Transverse colon (tissue), 4 donors: ENCODE measurements at regions not wholly inside any gene's neighbourhood (a gene's known extent, or its start where the extent isn't known, plus 50 kb on each side); places are given as distances from the start of the nearest gene placed in this dataset.

ENCODE experiments used
- DNase-seq: peaks from one replicate; pipeline ENCODE4 v3.0.0-alpha.2; 2019
- H3K27ac ChIP-seq, 4 donors: fragments of 200-600 bp; sonication (generic); 2 replicates each; pipeline ENCODE4 v1.5.1; 2016 to 2018; ENCODE audit warnings: inconsistent platforms in 4 of 4
- H3K27me3 ChIP-seq: fragments of 200-600 bp; sonication (generic); 2 replicates; pipeline ENCODE4 v1.5.1; 2017; ENCODE audit warnings: inconsistent platforms
- H3K36me3 ChIP-seq, 4 donors: fragments of 200-600 bp; sonication (generic); 2 replicates each; pipeline ENCODE4 v1.5.1; 2017 to 2019; ENCODE audit warnings: inconsistent platforms in 4 of 4
- H3K4me1 ChIP-seq, 4 donors: fragments of 200-600 bp; sonication (generic); 2 replicates each; pipeline ENCODE4 v1.5.1; 2017 to 2020; ENCODE audit warnings: inconsistent platforms in 4 of 4
- H3K4me3 ChIP-seq, 4 donors: fragments of 200-600 bp; sonication (generic); 1 replicate in 1 of 4; 2 replicates in 3 of 4; pipeline versions ENCODE4 v1.5.1 to v1.6.1; 2017 to 2019; ENCODE audit warnings: inconsistent platforms in 4 of 4
- H3K9me3 ChIP-seq, 2 donors: fragments of 200-600 bp; sonication (generic); 2 replicates each; pipeline ENCODE4 v1.5.1; 2017 to 2019; ENCODE audit warnings: inconsistent platforms in 2 of 2
- CTCF ChIP-seq, 5 experiments: fragments of 200-600 bp in 3 of 5; fragments of 450-650 bp in 2 of 5; sonication (generic) in 3 of 5; IDR thresholded peaks; 1 replicate in 2 of 5; 2 replicates in 3 of 5; pipeline ENCODE4 v1.5.1; 2016 to 2017; ENCODE audit warnings: antibody characterized with exemption in 5 of 5, inconsistent platforms in 3 of 5, mild to moderate bottlenecking in 2 of 5, moderate library complexity in 1 of 5
- EP300 ChIP-seq: sonication (generic); formaldehyde crosslinking; IDR thresholded peaks from one replicate; pipeline ENCODE4 v1.6.1; 2017; ENCODE audit warnings: antibody characterized with exemption, low read depth
- POLR2A ChIP-seq: fragments of 450-650 bp; IDR thresholded peaks from one replicate; pipeline ENCODE4 v1.6.1; 2016; ENCODE audit warnings: antibody characterized with exemption, mild to moderate bottlenecking, moderate library complexity
- POLR2AphosphoS5 ChIP-seq, 3 donors: sonication (generic); formaldehyde crosslinking; IDR thresholded peaks; one replicate each; pipeline ENCODE4 v1.6.1; 2016; ENCODE audit warnings: antibody characterized with exemption in 3 of 3
- WGBS, 2 donors: methylation state at CpG; one replicate each; pipeline ENCODE4 v1.1.5; 2018; ENCODE audit warnings: low coverage in 1 of 2; 5-methylcytosine and 5-hydroxymethylcytosine counted together
- in situ Hi-C, 4 donors: fragments of 200-750 bp; cut with MboI; loops; one replicate each; pipeline versions ENCODE4 v1.15.0 to v1.15.1; 2017; ENCODE audit warnings: low sequenced_read_pairs in 3 of 4, low pct_ligation_motif_present in 1 of 4, low pct_unique_long_range_greater_than_20kb in 1 of 4
- intact Hi-C: fragments of 100-400 bp; cut with DNase I; formaldehyde crosslinking; loops from one replicate; pipeline ENCODE4 v1.15.1; 2023; ENCODE audit warnings: low total_unique reads

- no peaks in the 10 kb centered on the region for H3K4me1 ChIP-seq
- intact Hi-C loops (no loop called here), in situ Hi-C loops (no loop called here)
- no peaks in the 10 kb centered on the region for H3K36me3 ChIP-seq
- no peak for DNase-seq
- no peaks in the 10 kb centered on the region for H3K9me3 ChIP-seq
- no peak overlapping the region for H3K4me3 ChIP-seq
- H3K27me3 ChIP-seq, result no peaks in the 10 kb centered on the region
- 69 to 83% methylated on average over 2 of the region's 2 CpGs for WGBS, 2 donors
- no peak for TF ChIP-seq CTCF (IDR thresholded peaks at IDR 0.05)
- TF ChIP-seq EP300, result no peak
- no peak overlapping the region for H3K27ac ChIP-seq
Measured at GRCh38 chr7:8932751-8933150, 499.3 kb downstream of the NXPH1 start.

GRCh38 chr7:8937204-8937603 lies 503.8 kb downstream of the NXPH1 start:
- in situ Hi-C loops, result no loop called here
- WGBS, 2 donors, result 81 to 83% methylated on average over 1 to 2 of the region's 2 CpGs
- TF ChIP-seq CTCF (IDR thresholded peaks at IDR 0.05) (no peak), POLR2A (no peak), POLR2AphosphoS5 (IDR thresholded peaks at IDR 0.05) (no peak), EP300 (no peak)
- H3K27ac ChIP-seq, result no peak overlapping the region
- H3K36me3 ChIP-seq, result no peaks in the 10 kb centered on the region
- intact Hi-C loops, result no loop called here
- H3K9me3 ChIP-seq, result no peaks in the 10 kb centered on the region
- H3K27me3 ChIP-seq, result no peaks in the 10 kb centered on the region
- H3K4me1 ChIP-seq, result no peaks in the 10 kb centered on the region
- H3K4me3 ChIP-seq, result no peak overlapping the region
- DNase-seq, result no peak

- Histone ChIP-seq H3K9me3 (no peaks in the 10 kb centered on the region), H3K27ac (no peak overlapping the region), H3K27me3 (no peaks in the 10 kb centered on the region), H3K4me1 (no peaks in the 10 kb centered on the region), H3K4me3 (no peak overlapping the region), H3K36me3 (no peaks in the 10 kb centered on the region)
- TF ChIP-seq CTCF (IDR thresholded peaks at IDR 0.05) (no peak), POLR2A (no peak), POLR2AphosphoS5 (IDR thresholded peaks at IDR 0.05) (no peak), EP300 (no peak)
- intact Hi-C loops, result no loop called here
- DNase-seq, result no peak
- WGBS, 2 donors, result 66 to 67% methylated on average over 6 to 9 of the region's 9 CpGs
- in situ Hi-C loops, result no loop called here
Measured at GRCh38 chr7:8938044-8938805, 504.8 kb downstream of the NXPH1 start.

GRCh38 chr7:8939446-8939845 lies 506.0 kb downstream of the NXPH1 start:
- 37 to 77% methylated on average over 1 of the region's 1 CpG for WGBS, 2 donors
- TF ChIP-seq POLR2A (no peak), EP300 (no peak), POLR2AphosphoS5 (IDR thresholded peaks at IDR 0.05) (no peak), CTCF (IDR thresholded peaks at IDR 0.05) (no peak)
- intact Hi-C loops, result no loop called here
- Histone ChIP-seq H3K4me3 (no peak overlapping the region), H3K4me1 (no peaks in the 10 kb centered on the region), H3K27ac (no peak overlapping the region), H3K27me3 (no peaks in the 10 kb centered on the region), H3K9me3 (no peaks in the 10 kb centered on the region), H3K36me3 (no peaks in the 10 kb centered on the region)
- in situ Hi-C loops, result no loop called here
- DNase-seq, result no peak
